ENCODE measurements at regions not wholly inside any gene's neighbourhood (a gene's known extent, or its start where the extent isn't known, plus 50 kb on each side); places are given as distances from the start of the nearest gene placed in this dataset.

DNA sequence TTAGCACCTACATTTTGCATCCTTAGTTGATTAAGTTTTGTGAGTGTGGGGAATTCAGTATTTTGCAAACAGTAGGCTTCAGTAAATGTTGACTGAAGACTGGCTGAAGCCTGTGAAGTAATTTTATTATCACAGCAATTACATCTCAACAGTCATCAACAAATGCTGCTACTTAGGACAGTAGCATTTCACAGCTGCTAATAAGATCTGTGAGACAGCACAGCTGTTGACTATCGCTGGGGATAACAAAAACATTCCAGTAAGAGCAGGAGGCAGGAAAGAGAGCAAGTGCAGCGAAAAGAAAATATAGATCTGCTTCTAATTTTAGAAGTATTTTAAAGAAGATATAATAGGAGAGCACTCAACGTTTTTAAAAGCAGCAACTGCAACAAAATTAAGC is 117.3 kb upstream of the FGF10 start:
- Histone ChIP-seq H3K27ac (ENCODE audit: low read length) (no peak overlapping the region), H3K9me3 (ENCODE audit: control insufficient read depth, low read depth, low read length) (no peaks in the 10 kb centered on the region), H3K4me3 (ENCODE audit: low read length) (no peak overlapping the region), H3K36me3 (ENCODE audit: control insufficient read depth, insufficient read depth, low read length) (no peaks in the 10 kb centered on the region), H3K4me1 (ENCODE audit: control insufficient read depth, insufficient read depth, low read length) (no peaks in the 10 kb centered on the region), H3K27me3 (ENCODE audit: control insufficient read depth, insufficient read depth, low read length) (no peaks in the 10 kb centered on the region)
- no CpG with 5 or more reads among the region's 3 CpGs for WGBS (ENCODE audit: insufficient coverage, low lambda C conversion rate)
- no peak for DNase-seq

DNA sequence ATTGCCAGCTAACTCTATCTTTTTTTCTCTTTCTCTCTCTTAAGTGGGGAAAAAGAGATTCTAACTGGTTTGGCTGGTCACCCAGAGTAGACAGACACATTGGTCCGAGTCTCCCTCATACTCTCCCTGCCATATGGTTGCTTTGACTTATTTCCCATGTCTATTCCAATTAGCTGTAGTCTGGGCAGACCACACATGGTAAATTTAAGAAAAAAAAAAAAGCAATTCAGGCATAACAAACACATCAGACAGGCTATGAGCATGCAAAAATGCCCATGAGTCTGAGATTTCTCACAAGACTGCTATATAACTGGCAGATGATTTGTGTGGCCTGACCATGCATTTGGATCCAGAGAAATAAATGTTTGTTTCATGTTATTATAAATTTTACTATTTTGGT is 110.2 kb upstream of the FGF10 start:
- no peak for DNase-seq
- no peak overlapping the region for H3K27ac ChIP-seq (ENCODE audit: low read length)
- H3K27me3 ChIP-seq (ENCODE audit: control insufficient read depth, insufficient read depth, low read length), result no peaks in the 10 kb centered on the region
- no CpG with 5 or more reads among the region's 1 CpG for WGBS (ENCODE audit: insufficient coverage, low lambda C conversion rate)
- H3K4me1 ChIP-seq (ENCODE audit: control insufficient read depth, insufficient read depth, low read length), result no peaks in the 10 kb centered on the region
- no peaks in the 10 kb centered on the region for H3K36me3 ChIP-seq (ENCODE audit: control insufficient read depth, insufficient read depth, low read length)
- H3K4me3 ChIP-seq (ENCODE audit: low read length), result no peak overlapping the region
- no peaks in the 10 kb centered on the region for H3K9me3 ChIP-seq (ENCODE audit: control insufficient read depth, low read depth, low read length)

DNA sequence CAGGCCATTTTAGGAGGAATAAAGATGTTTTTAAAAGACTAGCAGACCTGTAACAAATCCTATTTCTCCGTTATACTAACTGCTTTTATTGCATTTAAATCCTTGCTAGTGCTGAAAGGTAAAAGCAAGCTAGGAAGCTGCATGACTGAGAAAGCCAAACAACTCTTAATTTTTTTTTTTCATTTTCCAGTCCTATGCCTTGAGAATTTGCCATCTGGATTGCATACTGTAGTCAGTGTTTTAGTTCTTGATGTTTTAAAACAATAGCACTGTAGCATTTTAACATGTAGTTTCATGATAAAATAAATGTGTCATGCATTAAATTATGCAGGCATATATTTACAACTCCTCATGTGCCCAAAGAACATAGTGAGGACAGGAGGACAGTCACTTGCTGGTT is 108.4 kb upstream of the FGF10 start:
- H3K36me3 ChIP-seq (ENCODE audit: control insufficient read depth, insufficient read depth, low read length), result no peaks in the 10 kb centered on the region
- H3K4me1 ChIP-seq (ENCODE audit: control insufficient read depth, insufficient read depth, low read length), result no peaks in the 10 kb centered on the region
- H3K4me3 ChIP-seq (ENCODE audit: low read length), result no peak overlapping the region
- no peak overlapping the region for H3K27ac ChIP-seq (ENCODE audit: low read length)
- no peak for DNase-seq
- no peaks in the 10 kb centered on the region for H3K9me3 ChIP-seq (ENCODE audit: control insufficient read depth, low read depth, low read length)
- no peaks in the 10 kb centered on the region for H3K27me3 ChIP-seq (ENCODE audit: control insufficient read depth, insufficient read depth, low read length)
- WGBS (ENCODE audit: insufficient coverage, low lambda C conversion rate), result 100% methylated on average over 1 of the region's 1 CpG

GRCh38 chr5:44495280-44495679 is 106.1 kb upstream of the FGF10 start:
- H3K27ac ChIP-seq (ENCODE audit: low read length), result no peak overlapping the region
- DNase-seq, result no peak
- no peaks in the 10 kb centered on the region for H3K27me3 ChIP-seq (ENCODE audit: control insufficient read depth, insufficient read depth, low read length)
- H3K36me3 ChIP-seq (ENCODE audit: control insufficient read depth, insufficient read depth, low read length), result no peaks in the 10 kb centered on the region
- H3K4me1 ChIP-seq (ENCODE audit: control insufficient read depth, insufficient read depth, low read length), result no peaks in the 10 kb centered on the region
- WGBS (ENCODE audit: insufficient coverage, low lambda C conversion rate), result 50% methylated on average over 1 of the region's 1 CpG
- no peaks in the 10 kb centered on the region for H3K9me3 ChIP-seq (ENCODE audit: control insufficient read depth, low read depth, low read length)
- H3K4me3 ChIP-seq (ENCODE audit: low read length), result no peak overlapping the region

DNA sequence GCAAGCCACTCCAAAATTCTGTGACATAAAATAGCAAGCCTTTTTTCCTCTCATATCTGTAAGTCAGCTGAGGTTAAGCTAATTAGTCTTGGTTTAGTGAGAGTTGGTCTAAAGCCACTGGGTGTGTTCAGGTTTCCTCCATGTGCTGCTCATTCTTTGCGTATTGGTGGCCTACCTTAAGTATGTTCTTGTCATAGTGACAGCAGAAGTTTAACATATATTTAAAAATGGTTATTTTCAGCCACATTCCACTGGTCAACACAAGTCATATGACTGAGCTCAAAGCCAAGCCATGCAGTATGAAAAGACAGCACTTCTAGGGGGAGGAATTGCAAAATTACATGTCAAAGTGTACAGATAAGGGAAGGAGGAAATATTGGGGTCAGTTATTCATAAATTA is 100.5 kb upstream of the FGF10 start:
- 100% methylated on average over 1 of the region's 1 CpG for WGBS (ENCODE audit: insufficient coverage, low lambda C conversion rate)

GRCh38 chr5:44486591-44486990 is 97.4 kb upstream of the FGF10 start:
- H3K36me3 ChIP-seq (ENCODE audit: control insufficient read depth, insufficient read depth, low read length), result no peaks in the 10 kb centered on the region
- DNase-seq, result no peak
- H3K9me3 ChIP-seq (ENCODE audit: control insufficient read depth, low read depth, low read length), result no peaks in the 10 kb centered on the region
- 0% methylated on average over 1 of the region's 1 CpG for WGBS (ENCODE audit: insufficient coverage, low lambda C conversion rate)
- no peaks in the 10 kb centered on the region for H3K27me3 ChIP-seq (ENCODE audit: control insufficient read depth, insufficient read depth, low read length)
- H3K4me3 ChIP-seq (ENCODE audit: low read length), result no peak overlapping the region
- H3K4me1 ChIP-seq (ENCODE audit: control insufficient read depth, insufficient read depth, low read length), result no peaks in the 10 kb centered on the region
- H3K27ac ChIP-seq (ENCODE audit: low read length), result no peak overlapping the region

More for the DNA sequence above, 100.5 kb upstream of the FGF10 start:
- no peaks in the 10 kb centered on the region for H3K27me3 ChIP-seq (ENCODE audit: control insufficient read depth, insufficient read depth, low read length)
- H3K36me3 ChIP-seq (ENCODE audit: control insufficient read depth, insufficient read depth, low read length), result no peaks in the 10 kb centered on the region
- no peak overlapping the region for H3K4me3 ChIP-seq (ENCODE audit: low read length)
- no peak for DNase-seq
- no peaks in the 10 kb centered on the region for H3K4me1 ChIP-seq (ENCODE audit: control insufficient read depth, insufficient read depth, low read length)
- no peak overlapping the region for H3K27ac ChIP-seq (ENCODE audit: low read length)
- H3K9me3 ChIP-seq (ENCODE audit: control insufficient read depth, low read depth, low read length), result no peaks in the 10 kb centered on the region

DNA sequence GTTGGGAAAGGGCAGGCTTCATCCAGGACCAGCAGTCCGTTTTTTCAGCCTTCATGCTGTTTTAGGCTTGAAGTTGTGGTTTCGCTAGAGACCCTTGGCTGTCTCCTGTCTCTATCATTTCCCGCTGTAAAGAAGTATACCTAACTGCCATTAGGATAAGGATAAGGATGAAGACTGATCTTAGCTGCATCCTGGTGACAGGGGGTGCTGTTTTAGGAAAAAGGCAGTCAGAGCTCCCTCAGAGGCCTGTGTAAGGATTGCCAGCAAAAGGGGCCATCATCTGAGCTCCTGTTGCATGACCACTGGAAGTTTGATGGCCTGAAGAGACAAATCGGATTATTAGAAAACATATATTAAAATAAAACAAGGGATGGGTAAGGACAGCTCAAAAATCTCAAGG is 64.8 kb upstream of the FGF10 start:
- H3K9me3 ChIP-seq (ENCODE audit: control insufficient read depth, low read depth, low read length), result no peaks in the 10 kb centered on the region
- no peak overlapping the region for H3K4me3 ChIP-seq (ENCODE audit: low read length)
- H3K27me3 ChIP-seq (ENCODE audit: control insufficient read depth, insufficient read depth, low read length), result no peaks in the 10 kb centered on the region
- H3K4me1 ChIP-seq (ENCODE audit: control insufficient read depth, insufficient read depth, low read length), result no peaks in the 10 kb centered on the region
- H3K36me3 ChIP-seq (ENCODE audit: control insufficient read depth, insufficient read depth, low read length), result no peaks in the 10 kb centered on the region
- H3K27ac ChIP-seq (ENCODE audit: low read length), result no peak overlapping the region
- DNase-seq, result no peak
- WGBS (ENCODE audit: insufficient coverage, low lambda C conversion rate), result no CpG with 5 or more reads among the region's 4 CpGs

GRCh38 chr5:44446399-44446798 is 57.2 kb upstream of the FGF10 start:
- Histone ChIP-seq H3K27ac (ENCODE audit: low read length) (no peak overlapping the region), H3K4me3 (ENCODE audit: low read length) (no peak overlapping the region), H3K9me3 (ENCODE audit: control insufficient read depth, low read depth, low read length) (no peaks in the 10 kb centered on the region), H3K27me3 (ENCODE audit: control insufficient read depth, insufficient read depth, low read length) (no peaks in the 10 kb centered on the region), H3K4me1 (ENCODE audit: control insufficient read depth, insufficient read depth, low read length) (no peaks in the 10 kb centered on the region), H3K36me3 (ENCODE audit: control insufficient read depth, insufficient read depth, low read length) (no peaks in the 10 kb centered on the region)
- no peak for DNase-seq

DNA sequence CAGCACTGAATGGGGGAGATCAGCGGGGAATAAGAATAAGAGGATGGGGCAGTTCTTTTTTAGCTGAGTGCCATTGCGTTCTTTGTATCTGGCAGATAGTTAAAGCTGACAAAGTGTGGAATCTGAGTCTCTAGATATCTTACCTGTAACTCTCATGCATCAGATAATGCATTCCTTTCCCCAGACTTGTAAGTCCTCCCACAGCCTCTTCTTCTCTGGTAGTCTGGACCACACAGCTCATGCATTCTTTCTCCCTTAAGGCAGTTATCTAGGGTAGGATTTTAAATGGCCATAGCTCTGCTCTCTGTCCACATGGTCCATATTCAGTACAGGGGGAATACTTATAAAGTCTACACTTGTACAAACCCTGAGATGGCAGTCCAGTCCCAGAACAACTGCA is 54.0 kb upstream of the FGF10 start:
- no CpG with 5 or more reads among the region's 2 CpGs for WGBS (ENCODE audit: insufficient coverage, low lambda C conversion rate)
- Histone ChIP-seq H3K4me3 (ENCODE audit: low read length) (no peak overlapping the region), H3K27ac (ENCODE audit: low read length) (no peak overlapping the region), H3K9me3 (ENCODE audit: control insufficient read depth, low read depth, low read length) (no peaks in the 10 kb centered on the region), H3K27me3 (ENCODE audit: control insufficient read depth, insufficient read depth, low read length) (no peaks in the 10 kb centered on the region), H3K36me3 (ENCODE audit: control insufficient read depth, insufficient read depth, low read length) (no peaks in the 10 kb centered on the region), H3K4me1 (ENCODE audit: control insufficient read depth, insufficient read depth, low read length) (no peaks in the 10 kb centered on the region)
- no peak for DNase-seq

GRCh38 chr5:44441460-44441859 is 52.2 kb upstream of the FGF10 start:
- no peak overlapping the region for H3K4me3 ChIP-seq (ENCODE audit: low read length)
- no peak for DNase-seq
- H3K27me3 ChIP-seq (ENCODE audit: control insufficient read depth, insufficient read depth, low read length), result no peaks in the 10 kb centered on the region

GRCh38 chr5:44440186-44440585 is 51.0 kb upstream of the FGF10 start:
- Histone ChIP-seq H3K27me3 (ENCODE audit: control insufficient read depth, insufficient read depth, low read length) (no peaks in the 10 kb centered on the region), H3K27ac (ENCODE audit: low read length) (no peak overlapping the region), H3K36me3 (ENCODE audit: control insufficient read depth, insufficient read depth, low read length) (no peaks in the 10 kb centered on the region), H3K4me3 (ENCODE audit: low read length) (no peak overlapping the region), H3K9me3 (ENCODE audit: control insufficient read depth, low read depth, low read length) (no peaks in the 10 kb centered on the region), H3K4me1 (ENCODE audit: control insufficient read depth, insufficient read depth, low read length) (no peaks in the 10 kb centered on the region)
- no peak for DNase-seq

More at GRCh38 chr5:44441460-44441859, 52.2 kb upstream of the FGF10 start:
- Histone ChIP-seq H3K27ac (ENCODE audit: low read length) (no peak overlapping the region), H3K9me3 (ENCODE audit: control insufficient read depth, low read depth, low read length) (no peaks in the 10 kb centered on the region), H3K36me3 (ENCODE audit: control insufficient read depth, insufficient read depth, low read length) (no peaks in the 10 kb centered on the region), H3K4me1 (ENCODE audit: control insufficient read depth, insufficient read depth, low read length) (no peaks in the 10 kb centered on the region)
